HS-5 (cell line): ENCODE measurements at regions not wholly inside any gene's neighbourhood (a gene's known extent, or its start where the extent isn't known, plus 50 kb on each side); places are given as distances from the start of the nearest gene placed in this dataset.
"Not testable (repeated sequence)": the region's sequence is repeated elsewhere in the genome, so short reads cannot be mapped to it uniquely, and the experiment has no call there.

Experiments
- DNase-seq: peaks from one replicate; pipeline ENCODE4 v3.0.0-alpha.2; 2012; ENCODE audit warnings: low read depth

DNA sequence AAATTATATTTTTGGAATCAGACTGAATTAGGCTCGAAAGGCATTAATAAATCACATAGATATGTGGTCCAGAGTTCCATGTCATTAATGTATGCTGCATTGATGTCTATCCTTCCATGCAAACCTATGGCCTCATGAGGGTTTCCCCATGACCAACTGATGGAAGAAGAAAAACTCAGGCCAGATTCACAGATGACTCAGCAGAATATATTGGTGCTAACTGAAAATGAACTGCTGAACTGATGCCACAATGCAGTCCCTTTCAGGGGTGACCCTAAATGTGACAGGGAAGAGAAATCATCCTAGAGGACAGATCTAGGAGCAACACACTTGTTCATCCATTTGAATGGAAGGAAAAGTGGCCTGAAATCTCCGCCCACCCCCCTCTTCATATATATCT is 110.5 kb upstream of the KCND3 start:
- DNase-seq = no peak

- no peak for DNase-seq
These were observed 116.1 kb upstream of the KCND3 start for GRCh38 chr1:112105557-112105956.

DNA sequence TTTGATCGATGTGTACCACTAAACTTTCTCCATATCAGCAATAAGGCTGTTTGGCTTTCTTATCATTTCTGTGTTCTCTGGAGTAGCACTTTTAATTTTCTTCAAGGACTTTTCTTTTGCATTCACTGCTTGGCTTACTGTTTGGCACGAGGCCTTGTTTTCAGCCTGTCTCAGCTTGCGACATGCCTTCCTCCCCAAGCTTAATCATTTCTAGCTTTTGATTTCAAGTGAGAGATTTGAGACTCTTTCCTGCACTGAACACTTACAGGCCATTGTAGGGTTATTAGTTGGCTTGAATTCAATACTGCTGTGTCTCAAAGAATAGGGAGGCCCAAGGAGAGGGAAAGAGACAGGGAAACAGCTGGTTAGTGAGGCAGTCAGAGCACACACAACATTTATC is 120.6 kb upstream of the KCND3 start:
- DNase-seq = no peak

- no peak for DNase-seq
These were observed 122.3 kb upstream of the KCND3 start for GRCh38 chr1:112111734-112112133.

- DNase-seq = no peak
These were observed 125.1 kb upstream of the KCND3 start for GRCh38 chr1:112114540-112114939.

- DNase-seq = no peak
These were observed 137.1 kb upstream of the KCND3 start for GRCh38 chr1:112126598-112126997.

DNA sequence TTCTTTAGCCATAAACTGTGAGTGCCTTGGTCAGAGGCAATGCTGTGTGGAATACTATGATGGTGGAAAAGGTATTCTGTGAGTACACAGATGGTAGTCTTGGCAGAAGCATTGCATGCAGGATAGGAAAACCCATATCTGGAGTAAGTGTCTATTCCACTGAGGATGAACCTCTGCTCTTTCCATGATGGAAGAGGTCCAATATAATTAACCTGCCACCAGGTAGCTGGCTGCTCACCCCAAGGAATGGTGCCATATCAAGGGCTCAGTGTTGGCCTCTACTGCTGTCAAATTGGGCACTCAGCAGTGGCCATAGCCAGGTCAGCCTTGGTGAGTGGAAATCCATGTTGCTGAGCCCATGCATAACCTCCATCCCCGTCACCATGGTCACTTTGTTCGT is 138.1 kb upstream of the KCND3 start:
- not testable (repeated sequence) for DNase-seq

DNA sequence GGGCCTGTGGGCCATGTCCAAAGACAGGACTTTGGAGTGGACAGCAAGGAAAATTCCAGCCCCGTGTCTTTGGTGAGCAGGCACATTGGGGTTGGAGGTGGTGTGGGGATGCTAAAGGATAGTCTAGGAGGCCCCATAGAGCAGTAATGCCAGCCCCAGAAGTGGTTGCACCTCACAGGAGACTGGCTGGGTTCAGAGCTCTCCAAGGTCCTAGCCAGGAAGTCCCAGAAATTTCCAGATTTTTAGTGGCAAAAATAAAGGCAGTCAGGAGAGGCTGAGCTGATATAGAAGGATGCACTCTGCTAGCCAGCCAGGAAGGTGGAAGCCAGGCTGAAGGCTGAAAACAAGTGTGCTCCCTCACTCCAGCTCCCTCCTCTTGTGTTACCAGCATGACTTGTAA is 144.0 kb upstream of the KCND3 start:
- DNase-seq = no peak

DNA sequence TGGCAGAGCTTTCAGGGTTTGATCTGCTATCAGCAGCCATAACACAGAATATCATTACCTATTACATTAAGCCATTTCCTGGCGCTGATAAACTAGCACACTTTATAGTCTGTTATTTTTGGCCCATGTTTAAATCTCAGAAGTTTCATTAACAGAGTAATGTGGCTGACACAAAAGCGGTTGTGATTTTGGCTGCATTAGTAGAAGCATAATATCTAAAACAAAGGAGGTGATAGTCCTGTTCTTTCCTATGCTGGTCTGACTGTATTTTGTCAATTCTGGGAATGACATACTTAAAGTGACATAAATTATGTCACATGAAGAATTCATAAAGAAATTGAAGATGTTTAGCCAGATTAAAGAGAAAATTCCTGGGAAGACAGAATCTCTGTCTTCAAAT is 151.3 kb upstream of the KCND3 start:
- DNase-seq = no peak

- DNase-seq = no peak
These were observed 151.8 kb upstream of the KCND3 start for GRCh38 chr1:112141301-112141700.

DNA sequence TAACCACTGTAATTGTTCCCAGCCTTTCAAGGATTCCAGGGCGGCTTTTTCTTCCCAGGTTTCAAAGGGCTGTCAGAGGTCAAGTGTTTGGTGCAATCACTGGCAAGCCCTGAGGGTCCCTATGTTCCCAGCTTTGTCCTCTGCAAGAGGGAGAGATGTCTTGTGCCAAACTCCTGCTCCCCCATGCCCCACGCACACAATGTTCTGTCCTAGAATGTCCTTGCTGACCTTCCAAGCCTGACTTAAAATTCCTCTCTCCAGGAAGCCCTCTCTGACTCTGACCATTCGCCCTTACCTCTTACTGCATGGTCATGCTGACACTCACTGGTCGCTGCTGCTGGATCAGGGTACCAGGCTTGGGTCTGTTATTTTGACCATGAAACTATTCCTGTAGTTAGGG is 152.5 kb upstream of the KCND3 start:
- no peak for DNase-seq

GRCh38 chr1:112143871-112144441 is 154.5 kb upstream of the KCND3 start:
- DNase-seq = no peak

DNA sequence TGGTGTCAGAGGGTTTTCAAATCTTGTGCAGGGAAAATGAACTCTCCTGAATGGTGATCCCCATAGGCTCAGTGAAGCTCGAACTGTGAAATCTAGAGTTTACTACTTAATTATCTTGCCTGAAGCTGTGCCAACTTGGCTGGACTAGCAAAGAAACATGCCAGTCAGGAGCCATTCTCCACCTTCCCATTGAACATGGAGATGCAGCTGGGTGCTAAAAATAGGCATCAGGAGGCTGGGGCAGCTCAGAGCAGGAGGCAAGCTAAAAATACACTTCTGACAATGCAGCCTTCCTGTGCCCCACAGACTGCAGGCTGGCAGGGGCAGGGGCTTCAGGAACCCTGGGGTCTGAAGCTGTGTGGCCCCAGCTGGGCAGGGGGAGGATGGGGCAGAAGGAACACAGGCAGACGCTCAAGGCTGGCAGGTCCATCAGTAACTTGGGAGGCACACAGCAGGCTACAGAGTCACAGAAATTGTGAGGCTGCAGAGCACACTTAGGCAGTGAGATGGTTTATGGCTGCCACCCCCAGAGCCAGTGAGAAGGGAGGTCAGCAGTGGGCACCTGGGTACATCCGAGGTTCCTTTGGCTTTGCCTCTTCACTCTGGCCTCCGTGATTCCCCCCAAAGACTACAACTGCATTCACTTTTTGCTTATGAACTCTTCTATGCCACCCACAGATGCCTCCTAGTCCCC is 155.4 kb upstream of the KCND3 start:
- DNase-seq = no peak

GRCh38 chr1:112146201-112146715 is 156.8 kb upstream of the KCND3 start:
- no peak for DNase-seq

DNA sequence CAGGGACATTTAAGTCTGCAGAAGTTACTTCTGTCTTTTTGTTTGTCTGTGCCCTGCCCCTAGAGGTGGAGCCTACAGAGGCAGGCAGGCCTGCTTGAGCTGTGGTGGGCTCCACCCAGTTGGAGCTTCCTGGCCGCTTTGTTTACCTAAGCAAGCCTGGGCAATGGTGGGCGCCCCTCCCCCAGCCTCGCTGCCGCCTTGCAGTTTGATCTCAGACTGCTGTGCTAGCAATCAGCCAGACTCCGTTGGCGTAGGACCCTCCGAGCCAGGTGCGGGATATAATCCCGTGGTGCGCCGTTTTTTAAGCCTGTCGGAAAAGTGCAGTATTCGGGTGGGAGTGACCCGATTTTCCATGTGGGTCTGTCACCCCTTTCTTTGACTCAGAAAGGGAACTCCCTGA is 170.7 kb upstream of the KCND3 start:
- not testable (repeated sequence) for DNase-seq

- DNase-seq = no peak
These were observed 175.9 kb upstream of the KCND3 start for GRCh38 chr1:112165375-112165774.

- DNase-seq = no peak
These were observed 180.0 kb upstream of the KCND3 start for GRCh38 chr1:112169517-112169916.

GRCh38 chr1:112172294-112172882 is 182.9 kb upstream of the KCND3 start:
- DNase-seq = no peak

GRCh38 chr1:112177314-112177713 is 187.8 kb upstream of the KCND3 start:
- DNase-seq = no peak

- no peak for DNase-seq
These were observed 199.1 kb upstream of the KCND3 start for GRCh38 chr1:112188611-112189010.

- no peak for DNase-seq
These were observed 199.9 kb upstream of the CTTNBP2NL start for GRCh38 chr1:112196008-112196588.

DNA sequence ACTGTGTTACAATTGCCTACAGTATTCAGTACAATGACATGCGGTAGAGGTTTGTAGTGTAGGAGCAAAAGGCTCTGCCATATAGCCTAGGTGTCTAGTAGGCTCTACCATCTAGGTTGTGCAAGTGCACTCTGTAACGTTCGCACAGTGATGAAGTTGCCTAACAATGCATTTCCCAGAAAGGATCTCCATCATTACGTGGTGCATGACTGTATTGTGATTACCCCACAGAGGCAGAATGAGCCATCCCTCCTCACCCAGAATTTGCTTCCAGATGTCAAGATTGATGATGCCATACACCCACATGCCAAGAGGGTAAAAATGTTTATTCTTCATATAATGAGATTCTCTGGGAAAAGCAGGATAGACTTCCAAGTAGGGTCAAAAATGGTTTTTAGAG is 199.3 kb upstream of the CTTNBP2NL start:
- no peak for DNase-seq

- no peak for DNase-seq
These were observed 186.5 kb upstream of the CTTNBP2NL start for GRCh38 chr1:112209493-112209892.
